Testis (tissue), 2 donors: ENCODE measurements at regions not wholly inside any gene's neighbourhood (a gene's known extent, or its start where the extent isn't known, plus 50 kb on each side); places are given as distances from the start of the nearest gene placed in this dataset.

Experiments used
- DNase-seq: peaks from one replicate; pipeline ENCODE4 v3.0.0-alpha.2; 2019
- H3K27ac ChIP-seq, 2 donors: fragments of 200-600 bp; sonication (generic); one replicate each; pipeline ENCODE4 v1.5.1; 2019
- H3K27me3 ChIP-seq: fragments of 200-600 bp; sonication (generic); one replicate; pipeline ENCODE4 v1.5.1; 2019
- H3K36me3 ChIP-seq: fragments of 200-600 bp; sonication (generic); one replicate; pipeline ENCODE4 v1.5.1; 2017; ENCODE audit warnings: low read depth; ENCODE audit errors: missing control alignments
- H3K4me1 ChIP-seq: fragments of 200-600 bp; sonication (generic); one replicate; pipeline ENCODE4 v1.5.1; 2019
- H3K4me3 ChIP-seq, 2 donors: fragments of 200-600 bp; sonication (generic); one replicate each; pipeline ENCODE4 v1.5.1; 2017 to 2019
- H3K9me3 ChIP-seq: fragments of 200-600 bp; sonication (generic); one replicate; pipeline ENCODE4 v1.5.1; 2017
- CTCF ChIP-seq, 3 experiments: fragments of 450-650 bp in 2 of 3; fragments of 200-600 bp in 1 of 3; sonication (generic) in 1 of 3; IDR thresholded peaks; one replicate each; pipeline ENCODE4 v1.5.1; 2016 to 2019; ENCODE audit warnings: antibody characterized with exemption in 3 of 3, mild to moderate bottlenecking in 2 of 3, moderate library complexity in 1 of 3
- POLR2A ChIP-seq: fragments of 450-650 bp; IDR thresholded peaks from one replicate; pipeline ENCODE4 v1.6.1; 2017; ENCODE audit warnings: antibody characterized with exemption, mild to moderate bottlenecking, moderate library complexity
- WGBS, 2 donors: methylation state at CpG; one replicate each; pipeline ENCODE4 v1.1.5; 2018; 5-methylcytosine and 5-hydroxymethylcytosine counted together
- intact Hi-C: fragments of 100-400 bp; cut with DNase I; formaldehyde crosslinking; loops from one replicate; pipeline ENCODE4 v1.15.1; 2023; ENCODE audit warnings: low total_unique reads

DNA sequence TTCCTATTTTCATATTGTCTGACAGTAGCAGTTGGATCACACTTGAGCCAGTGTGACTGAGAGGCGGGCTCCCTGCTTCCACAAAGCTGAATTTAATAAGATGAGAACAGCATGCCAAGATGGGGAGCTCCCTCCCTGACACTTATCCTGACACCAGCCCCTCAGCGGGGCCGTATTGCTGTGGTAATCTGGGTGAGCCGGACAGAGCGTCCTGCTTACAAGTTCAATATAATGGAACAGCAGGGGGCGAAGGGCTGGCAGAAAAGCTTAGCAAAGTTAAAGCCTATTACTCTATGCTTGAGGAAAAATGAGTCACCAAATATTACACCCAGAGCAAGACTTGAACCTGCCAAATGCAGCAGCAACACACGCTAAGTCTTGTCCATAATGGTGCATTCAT lies 163.8 kb upstream of the CMC1 start:
- 60 to 68% methylated on average over 7 of the region's 7 CpGs for WGBS, 2 donors
- Histone ChIP-seq H3K9me3 (no peaks in the 10 kb centered on the region), H3K27ac (no peak overlapping the region), H3K4me3 (no peak overlapping the region), H3K4me1 (no peaks in the 10 kb centered on the region), H3K27me3 (no peaks in the 10 kb centered on the region), H3K36me3 (no peaks in the 10 kb centered on the region)
- TF ChIP-seq POLR2A (no peak), CTCF (IDR thresholded peaks at IDR 0.05) (no peak)
- intact Hi-C loops: no loop called here
- peak; percentile 14 for DNase-seq

DNA sequence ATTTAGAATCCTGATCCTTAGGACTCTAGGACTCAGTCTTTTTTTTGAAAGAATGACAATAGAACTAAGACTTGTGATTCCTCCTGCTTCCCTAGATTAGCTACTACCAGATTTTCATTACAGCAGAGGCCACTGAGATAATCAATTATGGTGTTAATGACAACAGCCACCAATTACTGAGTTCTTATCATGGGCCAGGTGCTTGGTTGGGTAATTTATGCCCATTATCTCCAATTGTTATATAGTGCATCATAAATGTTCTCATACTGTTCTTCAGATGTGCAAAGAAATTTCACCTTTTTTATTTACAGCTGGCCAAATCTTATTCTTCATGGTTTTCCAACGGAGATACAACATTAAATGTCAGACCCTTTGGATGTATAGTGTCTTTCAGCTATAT lies 162.9 kb upstream of the CMC1 start:
- Histone ChIP-seq H3K4me1 (no peaks in the 10 kb centered on the region), H3K27me3 (no peaks in the 10 kb centered on the region), H3K36me3 (no peaks in the 10 kb centered on the region), H3K4me3 (no peak overlapping the region), H3K9me3 (no peaks in the 10 kb centered on the region), H3K27ac (no peak overlapping the region)
- intact Hi-C loops: no loop called here
- 65 to 90% methylated on average over 1 of the region's 1 CpG for WGBS, 2 donors
- no peak for DNase-seq
- TF ChIP-seq CTCF (IDR thresholded peaks at IDR 0.05): no peak
- TF ChIP-seq POLR2A: no peak

GRCh38 chr3:28080716-28081115 lies 160.7 kb upstream of the CMC1 start:
- Histone ChIP-seq H3K4me1 (no peaks in the 10 kb centered on the region), H3K4me3 (no peak overlapping the region), H3K36me3 (no peaks in the 10 kb centered on the region), H3K9me3 (no peaks in the 10 kb centered on the region), H3K27me3 (no peaks in the 10 kb centered on the region), H3K27ac (no peak overlapping the region)
- intact Hi-C loops: no loop called here
- no peak for TF ChIP-seq POLR2A
- TF ChIP-seq CTCF (IDR thresholded peaks at IDR 0.05): no peak
- WGBS, 2 donors: 85 to 100% methylated on average over 1 of the region's 1 CpG
- DNase-seq: no peak

GRCh38 chr3:28081533-28081947 lies 159.9 kb upstream of the CMC1 start:
- no peak overlapping the region for H3K27ac ChIP-seq
- TF ChIP-seq CTCF (IDR thresholded peaks at IDR 0.05) (no peak), POLR2A (no peak)
- no peaks in the 10 kb centered on the region for H3K27me3 ChIP-seq
- intact Hi-C loops: no loop called here
- no peak for DNase-seq
- 87 to 88% methylated on average over 2 of the region's 2 CpGs for WGBS, 2 donors
- H3K36me3 ChIP-seq: no peaks in the 10 kb centered on the region
- no peaks in the 10 kb centered on the region for H3K4me1 ChIP-seq
- H3K4me3 ChIP-seq: no peak overlapping the region
- H3K9me3 ChIP-seq: no peaks in the 10 kb centered on the region

- intact Hi-C loops: no loop called here
- 83 to 87% methylated on average over 2 of the region's 2 CpGs for WGBS, 2 donors
- no peak for DNase-seq
Observed at GRCh38 chr3:28087591-28087990, 153.8 kb upstream of the CMC1 start.

More at GRCh38 chr3:28087591-28087990, 153.8 kb upstream of the CMC1 start:
- no peak for TF ChIP-seq POLR2A
- TF ChIP-seq CTCF (IDR thresholded peaks at IDR 0.05): no peak
- H3K27ac ChIP-seq: no peak overlapping the region
- no peaks in the 10 kb centered on the region for H3K27me3 ChIP-seq
- H3K9me3 ChIP-seq: no peaks in the 10 kb centered on the region
- H3K4me1 ChIP-seq: no peaks in the 10 kb centered on the region
- no peak overlapping the region for H3K4me3 ChIP-seq
- H3K36me3 ChIP-seq: no peaks in the 10 kb centered on the region
